H9 (cell line): ENCODE measurements at regions not wholly inside any gene's neighbourhood (a gene's known extent, or its start where the extent isn't known, plus 50 kb on each side); places are given as distances from the start of the nearest gene placed in this dataset.
"Not testable (repeated sequence)": the region's sequence is repeated elsewhere in the genome, so short reads cannot be mapped to it uniquely, and the experiment has no call there.

Experiments
- DNase-seq: peaks from one replicate; pipeline ENCODE4 v3.0.0-alpha.2; 2017
- H2AFZ ChIP-seq: one replicate; pipeline ENCODE4 v1.6.1; 2013; ENCODE audit warnings: mild to moderate bottlenecking, low read length, control low read depth, moderate library complexity
- H2AK5ac ChIP-seq: 2 replicates; pipeline ENCODE4 v1.6.1; 2013; ENCODE audit warnings: low read length, control low read depth, mixed read lengths; ENCODE audit not compliant: insufficient read length
- H2BK120ac ChIP-seq: one replicate; pipeline ENCODE4 v1.6.1; 2013; ENCODE audit warnings: low read depth, mild to moderate bottlenecking, low read length, control low read depth, inconsistent platforms; ENCODE audit not compliant: poor library complexity, severe bottlenecking
- H2BK12ac ChIP-seq: 2 replicates; pipeline ENCODE4 v1.6.1; 2013; ENCODE audit warnings: low read length, control low read depth, mixed read lengths, low read depth; ENCODE audit not compliant: insufficient read length
- H2BK15ac ChIP-seq: 2 replicates; pipeline ENCODE4 v1.6.1; 2013; ENCODE audit warnings: low read depth, low read length, control low read depth
- H2BK20ac ChIP-seq: one replicate; pipeline ENCODE4 v1.6.1; 2013; ENCODE audit warnings: low read depth, mild to moderate bottlenecking, low read length, control low read depth, inconsistent platforms; ENCODE audit not compliant: poor library complexity, severe bottlenecking
- H2BK5ac ChIP-seq: 2 replicates; pipeline ENCODE4 v1.6.1; 2013; ENCODE audit warnings: low read length, control low read depth, mixed read lengths; ENCODE audit not compliant: insufficient read length
- H3K14ac ChIP-seq: 2 replicates; pipeline ENCODE4 v1.6.1; 2013; ENCODE audit warnings: low read length, control low read depth; ENCODE audit not compliant: insufficient read depth
- H3K18ac ChIP-seq: 2 replicates; pipeline ENCODE4 v1.6.1; 2013; ENCODE audit warnings: low read depth, mild to moderate bottlenecking, mixed read lengths, low read length, control low read depth; ENCODE audit not compliant: insufficient read length
- H3K23ac ChIP-seq: 2 replicates; pipeline ENCODE4 v1.6.1; 2013; ENCODE audit warnings: low read length, control low read depth, mixed read lengths, low read depth; ENCODE audit not compliant: insufficient read length
- H3K23me2 ChIP-seq: 2 replicates; pipeline ENCODE4 v1.6.1; 2013; ENCODE audit warnings: low read depth, mild to moderate bottlenecking, mixed read lengths, low read length, control low read depth; ENCODE audit not compliant: insufficient read length, poor library complexity, severe bottlenecking
- H3K27ac ChIP-seq: 2 replicates; pipeline ENCODE4 v1.5.1; 2013; ENCODE audit warnings: low read length, control low read depth, mixed read lengths, low read depth; ENCODE audit not compliant: insufficient read length
- H3K27me3 ChIP-seq: 2 replicates; pipeline ENCODE4 v1.6.1; 2013; ENCODE audit warnings: low read length, control low read depth, inconsistent platforms; ENCODE audit not compliant: insufficient read depth
- H3K4ac ChIP-seq: 2 replicates; pipeline ENCODE4 v1.6.1; 2013; ENCODE audit warnings: low read depth, mild to moderate bottlenecking, control low read depth, inconsistent platforms, low read length, moderate library complexity
- H3K4me1 ChIP-seq: 2 replicates; pipeline ENCODE4 v1.6.1; 2013; ENCODE audit warnings: low read length, control low read depth, inconsistent platforms; ENCODE audit not compliant: insufficient read depth
- H3K4me2 ChIP-seq: 2 replicates; pipeline ENCODE4 v1.6.1; 2013; ENCODE audit warnings: low read length, control low read depth, mixed read lengths; ENCODE audit not compliant: insufficient read length, insufficient read depth
- H3K56ac ChIP-seq: 2 replicates; pipeline ENCODE4 v1.6.1; 2013; ENCODE audit warnings: low read depth, mild to moderate bottlenecking, mixed read lengths, low read length, control low read depth; ENCODE audit not compliant: insufficient read length
- H3K79me1 ChIP-seq: 2 replicates; pipeline ENCODE4 v1.6.1; 2013; ENCODE audit warnings: low read depth, mild to moderate bottlenecking, moderate library complexity, low read length, control low read depth, inconsistent platforms; ENCODE audit not compliant: insufficient read depth, poor library complexity, severe bottlenecking
- H3K79me2 ChIP-seq: 2 replicates; pipeline ENCODE4 v1.6.1; 2013; ENCODE audit warnings: low read length, control low read depth, inconsistent platforms; ENCODE audit not compliant: insufficient read depth
- H3K9ac ChIP-seq: 2 replicates; pipeline ENCODE4 v1.6.1; 2013; ENCODE audit warnings: low read length, control low read depth, mixed read lengths; ENCODE audit not compliant: insufficient read length; ENCODE audit errors: extremely low read depth
- H3K9me3 ChIP-seq: one replicate; pipeline ENCODE4 v1.6.1; 2013; ENCODE audit warnings: low read depth, low read length, inconsistent platforms; ENCODE audit not compliant: control insufficient read depth
- H3T11ph ChIP-seq: one replicate; pipeline ENCODE4 v1.6.1; 2013; ENCODE audit warnings: mild to moderate bottlenecking, low read length, control low read depth, inconsistent platforms
- H4K20me1 ChIP-seq: one replicate; pipeline ENCODE4 v1.6.1; 2013; ENCODE audit not compliant: control insufficient read depth, insufficient read length, insufficient read depth
- H4K5ac ChIP-seq: 2 replicates; pipeline ENCODE4 v1.6.1; 2013; ENCODE audit warnings: low read depth, mild to moderate bottlenecking, mixed read lengths, low read length, control low read depth; ENCODE audit not compliant: insufficient read length
- H4K8ac ChIP-seq: replicated peaks from 2 replicates; pipeline ENCODE4 v1.6.1; 2013; ENCODE audit warnings: low read length, control low read depth, mixed read lengths, low read depth; ENCODE audit not compliant: insufficient read length
- H4K91ac ChIP-seq: 2 replicates; pipeline ENCODE4 v1.6.1; 2013; ENCODE audit warnings: low read depth, mild to moderate bottlenecking, moderate library complexity, mixed read lengths, low read length, control low read depth; ENCODE audit not compliant: insufficient read length
- H3K27ac Mint-ChIP-seq, 3 experiments: 2 replicates in 2 of 3; 3 replicates in 1 of 3; pipeline ENCODE4 v1.8.0; 2020 to 2021; ENCODE audit warnings: mixed read lengths in 3 of 3, mild to moderate bottlenecking in 1 of 3, moderate library complexity in 1 of 3
- H3K27me3 Mint-ChIP-seq: 2 replicates; pipeline ENCODE4 v1.8.0; 2021; ENCODE audit warnings: low read depth, mild to moderate bottlenecking, moderate library complexity, mixed read lengths
- H3K36me3 Mint-ChIP-seq, 3 experiments: 2 replicates in 2 of 3; 3 replicates in 1 of 3; pipeline ENCODE4 v1.8.0; 2020 to 2021; ENCODE audit warnings: low read depth in 3 of 3, mixed read lengths in 3 of 3; ENCODE audit not compliant: insufficient read depth in 1 of 3
- H3K4me1 Mint-ChIP-seq, 2 experiments: 2 replicates each; pipeline ENCODE4 v1.8.0; 2020; ENCODE audit warnings: mixed read lengths in 2 of 2
- H3K4me3 Mint-ChIP-seq, 2 experiments: 2 replicates in 1 of 2; 3 replicates in 1 of 2; pipeline ENCODE4 v1.8.0; 2020 to 2021; ENCODE audit warnings: mild to moderate bottlenecking in 2 of 2, mixed read lengths in 2 of 2, moderate library complexity in 1 of 2
- H3K9me3 Mint-ChIP-seq, 2 experiments: 2 replicates in 1 of 2; 3 replicates in 1 of 2; pipeline ENCODE4 v1.8.0; 2020; ENCODE audit warnings: mild to moderate bottlenecking in 2 of 2, mixed read lengths in 2 of 2, moderate library complexity in 1 of 2
- WGBS: extraction: QIAGEN DNeasy Blood & Tissue Kit; methylation state at CpG from one replicate; pipeline ENCODE4 v1.1.7; 2013; ENCODE audit warnings: missing lambda C conversion rate, low lambda C conversion rate, mixed read lengths; ENCODE audit not compliant: insufficient read length; ENCODE audit errors: extremely low coverage; 5-methylcytosine and 5-hydroxymethylcytosine counted together
- TF ChIP-seq, protein P1 (sequence below): fragments of 200-600 bp; sonication (generic); conservative IDR thresholded peaks from 3 replicates; pipeline ENCODE4 v1.8.0; 2021; ENCODE audit warnings: antibody characterized with exemption, mild to moderate bottlenecking

- TF ChIP-seq, protein P1, sequence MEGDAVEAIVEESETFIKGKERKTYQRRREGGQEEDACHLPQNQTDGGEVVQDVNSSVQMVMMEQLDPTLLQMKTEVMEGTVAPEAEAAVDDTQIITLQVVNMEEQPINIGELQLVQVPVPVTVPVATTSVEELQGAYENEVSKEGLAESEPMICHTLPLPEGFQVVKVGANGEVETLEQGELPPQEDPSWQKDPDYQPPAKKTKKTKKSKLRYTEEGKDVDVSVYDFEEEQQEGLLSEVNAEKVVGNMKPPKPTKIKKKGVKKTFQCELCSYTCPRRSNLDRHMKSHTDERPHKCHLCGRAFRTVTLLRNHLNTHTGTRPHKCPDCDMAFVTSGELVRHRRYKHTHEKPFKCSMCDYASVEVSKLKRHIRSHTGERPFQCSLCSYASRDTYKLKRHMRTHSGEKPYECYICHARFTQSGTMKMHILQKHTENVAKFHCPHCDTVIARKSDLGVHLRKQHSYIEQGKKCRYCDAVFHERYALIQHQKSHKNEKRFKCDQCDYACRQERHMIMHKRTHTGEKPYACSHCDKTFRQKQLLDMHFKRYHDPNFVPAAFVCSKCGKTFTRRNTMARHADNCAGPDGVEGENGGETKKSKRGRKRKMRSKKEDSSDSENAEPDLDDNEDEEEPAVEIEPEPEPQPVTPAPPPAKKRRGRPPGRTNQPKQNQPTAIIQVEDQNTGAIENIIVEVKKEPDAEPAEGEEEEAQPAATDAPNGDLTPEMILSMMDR: peak; percentile 72
- Histone ChIP-seq H3K27ac (no peak overlapping the region), H2AK5ac (no peak overlapping the region), H3K4ac (no peak overlapping the region), H4K8ac (no peak overlapping the region), H3K4me2 (no peak overlapping the region), H3K23ac (no peak overlapping the region), H3K9ac (no peak overlapping the region), H3K18ac (no peak overlapping the region), H3T11ph (no peak overlapping the region), H2BK5ac (no peak overlapping the region), H2BK15ac (no peak overlapping the region), H3K23me2 (no peaks in the 10 kb centered on the region), H4K5ac (no peak overlapping the region), H4K91ac (no peak overlapping the region), H4K20me1 (no peaks in the 10 kb centered on the region), H2BK12ac (no peak overlapping the region), H3K27me3 (no peaks in the 10 kb centered on the region), H2BK120ac (no peak overlapping the region), H3K14ac (no peak overlapping the region), H2BK20ac (no peak overlapping the region), H3K79me2 (no peaks in the 10 kb centered on the region), H3K4me1 (no peaks in the 10 kb centered on the region), H3K56ac (no peak overlapping the region), H2AFZ (no peak overlapping the region), H3K79me1 (no peaks in the 10 kb centered on the region), H3K9me3 (no peaks in the 10 kb centered on the region)
- peak; percentile 46 for DNase-seq
- Mint-ChIP-seq H3K4me1 (peaks cover 0 to 2% of the 10 kb centered on the region in 2 experiments; a peak in 1 of 4 replicates), H3K4me3 (no peak overlapping the region), H3K9me3 (no peaks in the 10 kb centered on the region), H3K27me3 (no peaks in the 10 kb centered on the region), H3K36me3 (no peaks in the 10 kb centered on the region), H3K27ac (no peak overlapping the region)
- no CpG with 5 or more reads among the region's 7 CpGs for WGBS
Measured at GRCh38 chr12:82627799-82628198, 58.9 kb upstream of the TMTC2 start.

DNA sequence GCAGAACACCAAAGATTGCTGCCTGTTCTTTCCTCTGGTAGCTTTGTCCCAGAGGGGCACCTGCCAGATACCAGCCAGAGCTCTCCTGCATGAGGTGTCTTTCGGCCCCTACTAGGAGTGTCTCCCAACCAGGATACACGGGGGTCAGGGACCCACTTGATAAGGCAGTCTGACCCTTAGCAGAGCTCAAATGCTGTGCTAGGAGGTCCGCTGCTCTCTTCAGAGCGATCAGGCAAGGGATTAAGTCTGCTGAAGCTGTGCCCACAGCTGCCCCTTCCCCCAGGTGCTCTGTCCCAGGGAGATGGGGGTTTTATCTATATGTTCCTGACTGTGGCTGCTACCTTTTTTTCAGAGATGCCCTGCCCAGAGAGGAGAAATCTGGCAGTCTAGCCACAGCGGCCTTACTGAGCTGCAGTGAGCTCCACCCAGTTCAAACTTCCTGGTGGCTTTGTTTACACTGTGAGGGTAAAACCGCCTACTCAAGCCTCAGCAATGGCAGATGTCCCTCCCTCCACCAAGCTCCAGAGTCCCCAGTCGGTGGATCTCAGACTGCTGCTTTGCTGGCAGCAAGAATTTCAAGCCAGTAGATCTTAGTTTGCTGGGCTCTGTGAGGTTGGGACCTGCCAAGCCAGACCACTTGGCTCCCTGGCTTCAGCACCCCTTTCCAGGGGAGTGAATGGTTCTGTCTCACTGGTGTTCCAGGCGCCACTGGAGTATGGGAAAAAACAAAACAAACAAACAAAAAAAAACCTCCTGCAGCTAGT is 52.0 kb upstream of the TMTC2 start:
- not testable (repeated sequence) for H4K91ac ChIP-seq, H2BK120ac ChIP-seq, H2BK20ac ChIP-seq, H3K36me3 Mint-ChIP-seq, H3K27me3 Mint-ChIP-seq, H2AFZ ChIP-seq, H2BK12ac ChIP-seq, H3K4me3 Mint-ChIP-seq, H3K14ac ChIP-seq, H3K9me3 Mint-ChIP-seq, H3T11ph ChIP-seq, H3K27me3 ChIP-seq, H3K23me2 ChIP-seq, H3K9me3 ChIP-seq, H3K79me2 ChIP-seq, H3K23ac ChIP-seq, H4K20me1 ChIP-seq, H3K9ac ChIP-seq, H2AK5ac ChIP-seq, H3K27ac ChIP-seq, H3K18ac ChIP-seq, H2BK5ac ChIP-seq, H3K4me2 ChIP-seq, H3K4me1 Mint-ChIP-seq, H3K56ac ChIP-seq, DNase-seq, H4K5ac ChIP-seq, H3K79me1 ChIP-seq, H3K27ac Mint-ChIP-seq, H3K4me1 ChIP-seq, H2BK15ac ChIP-seq, H4K8ac ChIP-seq, H3K4ac ChIP-seq
- no CpG with 5 or more reads among the region's 8 CpGs for WGBS
